BLaER1 (cell line): ENCODE measurements at regions not wholly inside any gene's neighbourhood (a gene's known extent, or its start where the extent isn't known, plus 50 kb on each side); places are given as distances from the start of the nearest gene placed in this dataset.

Experiments used
- H3K27ac ChIP-seq: shearing (Covaris generic); formaldehyde crosslinking; 2 replicates; pipeline ENCODE4 v1.8.1; 2022
- H3K27me3 ChIP-seq: shearing (Covaris generic); formaldehyde crosslinking; 2 replicates; pipeline ENCODE4 v1.8.1; 2022
- H3K36me3 ChIP-seq: shearing (Covaris generic); formaldehyde crosslinking; 2 replicates; pipeline ENCODE4 v1.8.1; 2022
- H3K4me1 ChIP-seq: shearing (Covaris generic); formaldehyde crosslinking; 2 replicates; pipeline ENCODE4 v1.8.1; 2022
- H3K4me2 ChIP-seq: shearing (Covaris generic); formaldehyde crosslinking; 2 replicates; pipeline ENCODE4 v1.8.1; 2022
- H3K4me3 ChIP-seq: shearing (Covaris generic); formaldehyde crosslinking; 2 replicates; pipeline ENCODE4 v1.8.1; 2022
- H3K9ac ChIP-seq: shearing (Covaris generic); formaldehyde crosslinking; 2 replicates; pipeline ENCODE4 v1.8.1; 2022
- H3K9me3 ChIP-seq: shearing (Covaris generic); formaldehyde crosslinking; 2 replicates; pipeline ENCODE4 v1.8.1; 2022
- H4K20me1 ChIP-seq: shearing (Covaris generic); formaldehyde crosslinking; 2 replicates; pipeline ENCODE4 v1.8.1; 2022
- Cebpa-rat ChIP-seq: shearing (Covaris generic); IDR thresholded peaks from 2 replicates; pipeline ENCODE4 v1.8.1; 2022

DNA sequence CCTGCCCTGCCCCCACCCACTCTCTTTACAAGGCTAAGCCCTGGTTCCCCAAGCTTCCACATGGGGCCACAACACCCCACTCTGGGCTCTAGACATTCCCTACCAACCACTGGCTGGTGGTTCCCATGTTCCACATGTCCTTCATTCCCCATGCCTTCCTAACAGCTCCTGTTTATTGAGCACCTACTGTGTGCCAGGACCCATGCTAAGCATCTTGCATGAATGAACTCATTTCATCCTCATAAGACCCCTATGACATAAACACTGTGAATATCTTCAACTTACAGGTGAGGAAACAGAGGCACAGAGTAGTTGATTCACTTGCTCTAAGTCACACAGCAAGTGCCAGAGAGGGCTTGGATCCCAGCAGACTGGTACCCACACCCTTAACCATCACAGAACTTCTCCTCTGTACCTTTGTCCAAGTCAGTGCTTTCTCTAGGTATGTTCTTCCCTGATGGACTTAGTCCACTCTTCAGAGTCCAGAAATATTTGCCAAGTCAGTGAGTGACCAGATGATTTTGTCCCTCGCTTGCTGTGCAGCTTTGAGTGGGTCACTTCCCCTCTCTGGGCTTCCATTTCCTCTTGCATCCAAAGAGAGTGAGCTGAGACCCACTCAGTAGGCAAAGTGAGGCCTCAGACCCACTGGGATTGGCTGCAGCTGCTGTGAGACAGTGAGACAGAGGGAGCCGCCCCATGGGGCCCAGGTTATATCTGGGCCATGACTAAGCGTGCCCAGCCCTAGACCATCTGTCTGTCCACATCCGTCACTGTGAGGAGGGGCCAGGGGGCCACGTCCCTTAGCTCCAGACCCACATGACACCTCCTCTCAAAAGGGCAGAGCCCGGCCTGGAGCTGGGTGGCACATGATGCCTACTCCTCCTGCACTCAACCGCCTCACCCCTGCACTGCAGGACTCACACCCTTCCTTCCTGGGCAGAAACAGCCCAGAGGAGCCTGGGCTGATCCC is 132.4 kb downstream of the MN1 start:
- H3K4me2 ChIP-seq = peak overlapping the region; percentile 82
- H3K27ac ChIP-seq = peak overlapping the region; percentile 94

DNA sequence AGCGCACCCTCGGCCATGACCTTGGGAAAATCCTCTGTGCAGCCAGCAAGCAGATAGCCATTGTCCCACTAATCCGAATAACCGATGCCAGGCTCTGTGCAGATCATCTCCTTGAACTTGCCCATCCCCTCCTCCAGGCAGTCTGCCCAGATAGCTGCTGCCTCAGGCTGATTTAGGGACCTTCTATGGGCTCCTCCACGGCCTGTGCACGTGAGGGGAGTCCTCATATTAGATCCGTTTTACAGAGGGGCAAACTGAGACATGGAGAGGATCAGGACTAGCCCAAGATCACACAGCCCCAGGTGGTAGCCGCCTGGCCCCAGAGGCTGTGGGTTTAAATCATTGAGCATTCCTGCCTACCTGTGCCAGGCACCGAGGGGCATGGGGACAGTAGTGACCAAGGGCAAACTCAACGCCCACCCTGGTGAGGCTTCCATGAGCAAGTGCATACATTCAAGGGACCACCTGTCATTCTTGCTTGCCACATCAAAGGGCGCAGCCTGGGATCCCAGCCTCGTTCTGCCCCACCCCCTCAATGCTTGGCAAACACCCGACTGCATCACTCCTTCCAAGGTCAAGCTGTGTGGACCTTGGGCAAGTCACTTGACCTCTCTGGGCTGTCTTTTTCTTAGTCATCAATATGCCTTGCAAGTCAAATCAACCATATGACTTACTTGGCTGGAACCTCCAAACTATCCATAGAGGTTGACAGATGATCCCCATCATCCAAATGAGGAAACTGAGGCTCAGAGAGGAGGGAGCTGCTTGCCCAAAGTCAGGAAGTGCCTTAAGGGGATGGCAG is 131.6 kb downstream of the MN1 start:
- no peak overlapping the region for H3K4me3 ChIP-seq

More for the DNA sequence above, 132.4 kb downstream of the MN1 start:
- no peaks in the 10 kb centered on the region for H4K20me1 ChIP-seq
- H3K36me3 ChIP-seq = no peaks in the 10 kb centered on the region
- H3K27me3 ChIP-seq = no peaks in the 10 kb centered on the region
- no peak for TF ChIP-seq Cebpa-rat
- H3K9ac ChIP-seq = peak overlapping the region; percentile 75; the same call in 1 of the 2 replicates
- H3K4me3 ChIP-seq = no peak overlapping the region
- peaks cover 5% of the 10 kb centered on the region; the same call in 1 of the 2 replicates for H3K9me3 ChIP-seq
- peaks cover 79% of the 10 kb centered on the region for H3K4me1 ChIP-seq

DNA sequence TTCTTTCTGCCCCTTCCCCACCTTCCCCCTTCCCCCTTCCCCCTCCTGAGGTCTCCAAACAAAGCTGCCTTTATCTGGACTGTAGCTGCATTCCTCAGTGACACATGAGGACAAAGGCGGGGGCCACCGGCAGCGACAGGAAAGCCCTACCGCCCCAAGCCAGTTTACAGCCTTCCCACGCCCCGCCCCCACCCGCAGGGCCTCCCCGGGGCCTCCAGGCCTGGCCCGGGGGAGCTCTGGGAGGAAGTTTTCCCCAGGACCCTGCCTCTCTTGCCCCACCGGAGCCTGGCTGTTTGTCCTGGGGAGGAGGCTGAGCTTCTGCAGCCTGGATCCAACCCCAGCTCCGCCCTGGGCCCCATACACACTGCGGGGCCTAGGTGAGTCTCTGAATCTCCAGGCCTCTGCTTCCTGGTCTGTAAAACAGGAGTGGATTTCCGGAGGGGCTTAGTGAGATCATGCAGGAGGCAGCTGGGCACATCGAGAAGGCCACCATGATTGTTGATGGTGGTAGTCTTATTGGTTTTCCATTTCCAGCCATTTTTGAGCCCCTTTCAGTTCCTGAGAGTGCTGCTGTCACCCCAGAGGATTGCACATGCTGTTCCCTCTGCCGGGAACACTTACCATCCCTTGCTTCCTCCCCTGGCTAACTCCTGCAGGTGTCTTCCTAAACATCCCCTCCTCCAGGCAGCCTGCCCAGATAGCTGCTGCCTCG is 130.7 kb downstream of the MN1 start:
- Histone ChIP-seq H3K27ac (peak overlapping the region; percentile 94), H3K4me2 (peak overlapping the region; percentile 82), H3K4me3 (peak overlapping the region; percentile 2; the same call in 1 of the 2 replicates), H3K9me3 (peaks cover 5% of the 10 kb centered on the region; the same call in 1 of the 2 replicates), H3K27me3 (no peaks in the 10 kb centered on the region), H4K20me1 (no peaks in the 10 kb centered on the region), H3K36me3 (no peaks in the 10 kb centered on the region), H3K4me1 (peaks cover 71% of the 10 kb centered on the region), H3K9ac (peak overlapping the region; percentile 75)
- no peak for TF ChIP-seq Cebpa-rat

More for the DNA sequence above, 131.6 kb downstream of the MN1 start:
- H3K9ac ChIP-seq = peak overlapping the region; percentile 75; the same call in 1 of the 2 replicates
- TF ChIP-seq Cebpa-rat = no peak
- H4K20me1 ChIP-seq = no peaks in the 10 kb centered on the region
- peak overlapping the region; percentile 82 for H3K4me2 ChIP-seq
- H3K4me1 ChIP-seq = peaks cover 72% of the 10 kb centered on the region
- peaks cover 5% of the 10 kb centered on the region; the same call in 1 of the 2 replicates for H3K9me3 ChIP-seq
- no peaks in the 10 kb centered on the region for H3K36me3 ChIP-seq
- peak overlapping the region; percentile 94 for H3K27ac ChIP-seq
- no peaks in the 10 kb centered on the region for H3K27me3 ChIP-seq

DNA sequence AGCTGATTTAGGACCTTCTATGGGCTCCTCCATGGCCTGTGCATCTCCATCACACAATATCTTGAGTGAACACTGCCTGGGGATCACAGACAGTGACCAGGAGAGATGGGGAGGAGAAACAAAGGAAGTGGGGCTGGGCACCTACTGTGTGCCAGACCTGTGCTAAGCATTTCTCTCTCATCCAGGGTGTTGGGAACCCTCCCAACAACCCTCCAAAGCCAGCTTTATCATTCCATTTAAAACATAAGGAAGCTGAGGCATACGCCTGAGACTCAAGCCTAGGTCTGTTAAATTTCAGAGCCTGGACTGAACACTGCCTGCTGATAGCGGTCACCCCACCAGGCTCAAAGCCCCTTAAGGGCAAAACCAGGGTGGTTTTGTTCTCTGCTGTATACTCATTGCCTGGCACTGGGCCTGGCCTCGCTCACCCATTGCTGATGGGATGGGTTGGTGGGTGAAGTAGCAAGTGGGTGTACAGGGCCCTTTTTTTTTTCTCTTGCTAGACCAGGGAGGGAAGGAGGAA is 130.1 kb downstream of the MN1 start:
- no peaks in the 10 kb centered on the region for H3K36me3 ChIP-seq
- H3K4me2 ChIP-seq = peak overlapping the region; percentile 82
- peak overlapping the region; percentile 75 for H3K9ac ChIP-seq
- H3K4me3 ChIP-seq = peak overlapping the region; percentile 2; the same call in 1 of the 2 replicates
- H3K27ac ChIP-seq = peak overlapping the region; percentile 94
- H3K4me1 ChIP-seq = peaks cover 69% of the 10 kb centered on the region
- peaks cover 1% of the 10 kb centered on the region; the same call in 1 of the 2 replicates for H3K9me3 ChIP-seq
- TF ChIP-seq Cebpa-rat = no peak
- no peaks in the 10 kb centered on the region for H3K27me3 ChIP-seq
- no peaks in the 10 kb centered on the region for H4K20me1 ChIP-seq

DNA sequence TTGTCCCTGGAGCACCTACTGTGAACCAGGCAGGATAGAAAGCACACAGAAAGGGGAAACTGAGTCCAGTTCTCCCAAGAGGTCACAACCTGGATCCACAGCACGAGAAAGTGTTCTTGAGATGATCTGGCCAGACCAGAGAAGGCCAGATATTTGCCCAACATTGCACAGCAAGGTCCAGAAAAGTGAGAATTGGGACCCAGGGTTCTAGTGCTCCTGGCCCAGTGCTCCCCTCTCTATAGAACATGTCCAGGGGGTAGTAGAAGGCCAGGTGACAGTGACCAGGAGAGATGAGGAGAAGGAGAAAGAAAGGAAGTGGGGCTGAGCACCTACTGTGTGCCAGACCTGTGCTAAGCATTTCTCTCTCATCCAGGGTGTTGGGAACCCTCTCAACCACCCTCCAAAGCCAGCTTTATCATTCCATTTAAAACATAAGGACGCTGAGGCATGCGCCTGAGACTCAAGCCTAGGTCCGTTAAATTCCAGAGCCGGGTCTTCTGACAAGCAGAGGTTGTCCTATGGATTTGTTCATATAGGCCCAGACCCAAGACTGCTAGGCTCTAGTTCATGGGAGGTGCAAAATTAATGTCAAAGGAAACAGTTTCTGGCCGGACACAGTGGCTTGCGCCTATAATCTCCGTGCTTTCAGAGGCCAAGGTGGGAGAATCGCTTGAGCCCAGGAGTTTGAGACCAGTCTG is 128.7 kb downstream of the MN1 start:
- H3K27me3 ChIP-seq = no peaks in the 10 kb centered on the region
- peak overlapping the region; percentile 51 for H3K4me2 ChIP-seq
- no peak overlapping the region for H3K9ac ChIP-seq
- H3K4me1 ChIP-seq = peaks cover 56% of the 10 kb centered on the region
- H3K27ac ChIP-seq = peak overlapping the region; percentile 56; the same call in 1 of the 2 replicates
- no peaks in the 10 kb centered on the region for H4K20me1 ChIP-seq
- no peak overlapping the region for H3K4me3 ChIP-seq
- H3K36me3 ChIP-seq = no peaks in the 10 kb centered on the region
- H3K9me3 ChIP-seq = no peaks in the 10 kb centered on the region
- no peak for TF ChIP-seq Cebpa-rat

DNA sequence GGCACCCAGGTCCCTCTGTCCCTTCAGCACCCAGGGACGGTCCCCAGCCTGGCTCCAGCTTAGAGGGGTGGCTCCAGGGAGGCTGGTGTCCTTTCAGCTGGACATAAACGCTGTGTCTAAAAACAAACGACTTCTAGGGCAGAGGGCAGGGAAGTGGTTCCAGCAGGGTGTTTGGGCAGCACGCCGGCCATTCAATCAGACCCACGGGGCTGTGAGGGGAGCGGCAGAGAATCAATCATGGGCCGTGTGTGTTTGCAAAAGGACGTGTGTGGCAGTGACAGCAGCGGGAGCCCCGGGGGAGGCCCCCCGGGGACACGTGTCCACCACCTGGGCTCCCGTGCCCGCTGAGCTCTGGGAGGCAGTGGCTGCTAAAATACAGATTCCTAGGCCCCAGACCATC is 127.7 kb downstream of the MN1 start:
- Histone ChIP-seq H4K20me1 (no peaks in the 10 kb centered on the region), H3K36me3 (no peaks in the 10 kb centered on the region), H3K27me3 (no peaks in the 10 kb centered on the region), H3K4me3 (no peak overlapping the region), H3K4me2 (peak overlapping the region; percentile 51), H3K4me1 (peaks cover 46% of the 10 kb centered on the region), H3K9ac (peak overlapping the region; percentile 25; the same call in 1 of the 2 replicates), H3K9me3 (no peaks in the 10 kb centered on the region), H3K27ac (peak overlapping the region; percentile 56)
- TF ChIP-seq Cebpa-rat = no peak

DNA sequence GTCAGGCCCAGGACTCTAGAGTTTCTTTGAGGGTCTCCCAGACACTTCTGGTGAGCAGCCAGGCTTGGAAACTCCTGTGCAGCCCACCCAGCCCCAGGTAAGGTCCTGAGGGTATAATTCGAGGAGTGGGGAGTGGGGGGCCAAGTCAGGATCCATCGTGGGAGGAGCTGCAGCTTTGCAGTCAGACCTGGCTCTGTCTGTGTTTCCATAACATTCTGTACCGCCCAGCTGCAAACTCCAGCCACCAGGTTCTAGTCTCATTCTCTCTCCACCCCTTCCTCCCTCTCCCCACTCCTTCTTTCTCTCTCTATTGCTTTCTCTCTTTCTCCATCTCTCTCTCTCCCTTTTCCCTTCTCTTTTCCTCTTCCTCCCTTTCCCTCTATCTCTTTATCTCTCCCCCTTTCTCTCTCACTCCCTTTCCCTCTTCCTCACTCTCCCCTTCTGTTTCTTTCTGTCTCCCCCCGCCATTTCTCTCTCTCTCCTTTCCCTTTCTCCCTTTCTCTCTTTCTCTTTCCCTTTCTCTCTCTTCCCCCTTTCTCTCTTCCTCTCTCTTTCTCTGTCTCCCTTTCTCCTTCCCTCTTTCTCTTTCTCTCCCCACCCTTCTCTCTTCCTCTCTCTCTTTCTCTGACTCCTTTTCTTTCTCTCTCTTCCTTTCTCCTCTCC is 127.2 kb downstream of the MN1 start:
- Histone ChIP-seq H3K4me1 (peaks cover 46% of the 10 kb centered on the region), H3K9ac (peak overlapping the region; percentile 25; the same call in 1 of the 2 replicates), H3K36me3 (no peaks in the 10 kb centered on the region), H3K4me3 (no peak overlapping the region), H3K9me3 (no peaks in the 10 kb centered on the region), H3K4me2 (peak overlapping the region; percentile 51), H3K27me3 (no peaks in the 10 kb centered on the region), H4K20me1 (no peaks in the 10 kb centered on the region), H3K27ac (peak overlapping the region; percentile 56)
- TF ChIP-seq Cebpa-rat = no peak

DNA sequence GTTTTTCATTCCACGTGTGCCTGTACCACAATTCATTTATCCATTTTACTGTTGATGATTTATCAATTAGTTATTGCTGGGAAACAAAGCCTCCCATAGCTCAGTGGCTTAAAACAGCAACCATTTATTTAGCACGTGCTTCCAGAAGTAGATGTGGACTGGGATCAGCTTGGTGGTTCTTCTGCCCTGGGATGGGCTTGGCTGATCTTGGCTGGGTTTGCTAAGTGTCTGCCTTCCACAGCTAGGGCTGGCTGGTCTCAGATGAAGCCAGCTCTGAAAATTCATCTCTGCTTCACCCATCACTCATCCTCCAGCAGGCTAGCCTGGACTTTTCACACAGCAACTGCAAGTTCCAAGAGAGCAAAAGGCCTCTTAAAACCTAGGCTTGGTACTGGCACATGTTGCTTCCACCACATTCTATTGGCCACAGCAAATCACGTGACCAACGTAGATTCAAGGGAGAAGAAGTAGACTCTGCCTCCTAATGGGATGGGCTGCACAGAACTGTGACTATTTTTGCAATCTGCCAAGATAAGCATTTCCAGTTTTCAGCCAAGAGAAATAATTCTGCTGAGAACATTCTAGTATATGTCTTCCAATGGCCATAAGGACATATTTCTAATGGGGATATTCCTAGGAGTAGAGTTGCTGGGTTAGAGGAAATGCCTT is 124.9 kb downstream of the MN1 start:
- Histone ChIP-seq H3K4me1 (peaks cover 28% of the 10 kb centered on the region), H3K27me3 (no peaks in the 10 kb centered on the region), H3K27ac (no peak overlapping the region), H3K36me3 (no peaks in the 10 kb centered on the region), H3K4me2 (no peak overlapping the region), H4K20me1 (no peaks in the 10 kb centered on the region), H3K9me3 (no peaks in the 10 kb centered on the region), H3K9ac (no peak overlapping the region), H3K4me3 (no peak overlapping the region)
- no peak for TF ChIP-seq Cebpa-rat
